DOHH2 (cell line): ENCODE measurements at regions not wholly inside any gene's neighbourhood (a gene's known extent, or its start where the extent isn't known, plus 50 kb on each side); places are given as distances from the start of the nearest gene placed in this dataset.

Experiments
- EZH2phosphoT487 ChIP-seq: fragments of 200-600 bp; sonication (generic); IDR thresholded peaks from 2 replicates; pipeline ENCODE4 v1.6.1; 2017; ENCODE audit warnings: borderline replicate concordance, mild to moderate bottlenecking, antibody characterized with exemption, low read length, moderate library complexity, mixed read lengths
- TF ChIP-seq, protein P1 (sequence below): fragments of 200-600 bp; sonication (generic); IDR thresholded peaks from one replicate; pipeline ENCODE4 v1.5.1; 2014; ENCODE audit warnings: antibody characterized with exemption, mild to moderate bottlenecking, low read depth, low read length; ENCODE audit not compliant: poor library complexity, severe bottlenecking

DNA sequence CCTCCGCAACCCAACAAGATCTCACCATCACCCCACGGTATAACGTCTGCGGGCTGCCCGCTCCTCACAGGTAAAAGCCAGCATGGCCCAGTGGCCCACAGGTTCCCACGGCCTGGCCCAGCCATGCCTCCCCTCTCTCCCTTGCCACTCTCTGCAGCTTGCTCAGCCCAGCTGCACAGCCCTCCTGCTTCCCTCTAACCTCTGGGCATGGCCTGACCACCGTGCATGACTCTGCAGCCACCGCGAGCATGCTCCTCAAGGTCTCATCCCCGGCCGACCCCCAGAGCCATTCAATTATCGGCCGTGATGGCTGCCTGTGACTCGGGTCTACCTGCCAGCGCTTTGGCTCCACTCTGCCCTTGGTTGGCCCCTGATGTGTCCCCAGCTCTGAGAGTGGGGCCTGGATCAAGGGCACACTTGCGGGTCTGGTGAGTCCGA lies 185.5 kb downstream of the CTTN start:
- TF ChIP-seq, protein P1, sequence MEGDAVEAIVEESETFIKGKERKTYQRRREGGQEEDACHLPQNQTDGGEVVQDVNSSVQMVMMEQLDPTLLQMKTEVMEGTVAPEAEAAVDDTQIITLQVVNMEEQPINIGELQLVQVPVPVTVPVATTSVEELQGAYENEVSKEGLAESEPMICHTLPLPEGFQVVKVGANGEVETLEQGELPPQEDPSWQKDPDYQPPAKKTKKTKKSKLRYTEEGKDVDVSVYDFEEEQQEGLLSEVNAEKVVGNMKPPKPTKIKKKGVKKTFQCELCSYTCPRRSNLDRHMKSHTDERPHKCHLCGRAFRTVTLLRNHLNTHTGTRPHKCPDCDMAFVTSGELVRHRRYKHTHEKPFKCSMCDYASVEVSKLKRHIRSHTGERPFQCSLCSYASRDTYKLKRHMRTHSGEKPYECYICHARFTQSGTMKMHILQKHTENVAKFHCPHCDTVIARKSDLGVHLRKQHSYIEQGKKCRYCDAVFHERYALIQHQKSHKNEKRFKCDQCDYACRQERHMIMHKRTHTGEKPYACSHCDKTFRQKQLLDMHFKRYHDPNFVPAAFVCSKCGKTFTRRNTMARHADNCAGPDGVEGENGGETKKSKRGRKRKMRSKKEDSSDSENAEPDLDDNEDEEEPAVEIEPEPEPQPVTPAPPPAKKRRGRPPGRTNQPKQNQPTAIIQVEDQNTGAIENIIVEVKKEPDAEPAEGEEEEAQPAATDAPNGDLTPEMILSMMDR: no peak
- TF ChIP-seq EZH2phosphoT487: no peak
